Skeletal muscle tissue (tissue), 3 donors: ENCODE measurements at regions not wholly inside any gene's neighbourhood (a gene's known extent, or its start where the extent isn't known, plus 50 kb on each side); places are given as distances from the start of the nearest gene placed in this dataset.

Source experiments
- H3K27ac ChIP-seq: one replicate; pipeline ENCODE4 v1.7.0; 2013; ENCODE audit warnings: mild to moderate bottlenecking, low read depth, low read length, inconsistent platforms
- H3K27me3 ChIP-seq, 3 donors: one replicate each; pipeline ENCODE4 v1.7.0; 2013; ENCODE audit warnings: low read length in 3 of 3; ENCODE audit not compliant: control insufficient read depth in 3 of 3, insufficient read depth in 3 of 3
- H3K36me3 ChIP-seq, 3 donors: one replicate each; pipeline ENCODE4 v1.7.0; 2013; ENCODE audit warnings: low read length in 3 of 3; ENCODE audit not compliant: control insufficient read depth in 3 of 3, insufficient read depth in 3 of 3
- H3K4me1 ChIP-seq, 3 donors: one replicate each; pipeline ENCODE4 v1.7.0; 2013; ENCODE audit warnings: low read length in 3 of 3, mild to moderate bottlenecking in 3 of 3; ENCODE audit not compliant: control insufficient read depth in 3 of 3, insufficient read depth in 3 of 3
- H3K4me3 ChIP-seq, 3 donors: one replicate each; pipeline ENCODE4 v1.7.0; 2013; ENCODE audit warnings: low read length in 3 of 3
- H3K9ac ChIP-seq, 3 donors: one replicate each; pipeline ENCODE4 v1.7.0; 2013; ENCODE audit warnings: low read length in 3 of 3, mild to moderate bottlenecking in 3 of 3, moderate library complexity in 2 of 3, low read depth in 1 of 3
- H3K9me3 ChIP-seq, 3 donors: one replicate each; pipeline ENCODE4 v1.7.0; 2013; ENCODE audit warnings: low read length in 3 of 3; ENCODE audit not compliant: control insufficient read depth in 3 of 3
- donor health status: Osteomylitis.

DNA sequence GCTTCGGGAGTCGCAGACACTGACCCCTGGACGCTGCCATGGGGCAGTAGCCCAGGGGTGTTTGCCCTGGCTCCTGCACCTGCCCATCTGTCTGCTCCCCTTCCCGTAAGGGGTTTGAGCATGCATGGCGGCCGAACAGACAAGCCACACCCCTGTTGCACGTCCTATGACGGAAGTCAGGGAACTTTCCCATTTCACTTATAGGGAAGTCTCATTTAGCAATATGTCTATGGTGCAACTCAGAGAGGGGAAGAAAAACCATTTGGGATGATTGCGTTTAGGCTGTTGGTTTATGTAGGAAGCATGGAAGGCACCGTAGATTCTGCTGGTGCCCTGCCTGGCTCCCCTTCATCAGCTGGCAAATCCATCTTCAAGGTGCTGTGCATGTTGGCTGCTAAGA, 112.5 kb downstream of the HAPSTR1 start:
- Histone ChIP-seq H3K4me3 (no peak overlapping the region), H3K36me3 (no peaks in the 10 kb centered on the region), H3K9me3 (no peaks in the 10 kb centered on the region), H3K27ac (no peak overlapping the region), H3K9ac (no peak overlapping the region), H3K27me3 (no peaks in the 10 kb centered on the region), H3K4me1 (no peaks in the 10 kb centered on the region)

DNA sequence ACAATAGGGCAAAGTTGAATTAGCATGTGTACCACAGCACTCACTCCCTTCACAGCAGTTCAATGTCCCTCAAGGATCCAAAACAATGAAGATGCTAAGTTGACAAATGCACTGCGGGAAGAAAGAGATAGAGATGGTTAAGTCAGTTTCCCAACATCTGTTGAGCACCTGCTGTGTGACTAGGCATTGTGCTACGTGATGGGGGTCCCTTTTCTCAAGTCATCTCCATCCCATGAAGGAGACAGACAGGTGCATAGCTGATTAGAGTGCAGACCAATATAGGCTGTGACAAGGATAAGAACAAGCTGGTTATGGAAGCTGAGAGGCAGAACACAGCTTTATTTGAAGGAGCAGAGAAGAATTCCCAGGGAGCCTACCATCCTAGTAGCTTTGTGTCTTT, 114.2 kb downstream of the HAPSTR1 start:
- no peaks in the 10 kb centered on the region for H3K36me3 ChIP-seq
- no peak overlapping the region for H3K27ac ChIP-seq
- H3K4me3 ChIP-seq: no peak overlapping the region
- H3K4me1 ChIP-seq: no peaks in the 10 kb centered on the region
- H3K9ac ChIP-seq: no peak overlapping the region
- H3K27me3 ChIP-seq: no peaks in the 10 kb centered on the region
- H3K9me3 ChIP-seq: no peaks in the 10 kb centered on the region

- Histone ChIP-seq H3K4me1 (no peaks in the 10 kb centered on the region), H3K9me3 (no peaks in the 10 kb centered on the region), H3K36me3 (no peaks in the 10 kb centered on the region), H3K9ac (no peak overlapping the region), H3K27me3 (no peaks in the 10 kb centered on the region), H3K4me3 (no peak overlapping the region), H3K27ac (no peak overlapping the region)
Measured at GRCh38 chr16:9206156-9206555, 114.7 kb downstream of the HAPSTR1 start.

GRCh38 chr16:9212621-9213020, 121.2 kb downstream of the HAPSTR1 start:
- Histone ChIP-seq H3K27ac (no peak overlapping the region), H3K4me1 (no peaks in the 10 kb centered on the region), H3K36me3 (no peaks in the 10 kb centered on the region), H3K9me3 (peaks cover 0 to 3% (median 0%) of the 10 kb centered on the region in 3 donors), H3K4me3 (no peak overlapping the region), H3K27me3 (no peaks in the 10 kb centered on the region), H3K9ac (no peak overlapping the region)

- H3K9me3 ChIP-seq: peaks cover 0 to 3% (median 2%) of the 10 kb centered on the region in 3 donors
- no peak overlapping the region for H3K27ac ChIP-seq
- H3K4me3 ChIP-seq: no peak overlapping the region
- no peaks in the 10 kb centered on the region for H3K36me3 ChIP-seq
- no peaks in the 10 kb centered on the region for H3K4me1 ChIP-seq
- no peak overlapping the region for H3K9ac ChIP-seq
- no peaks in the 10 kb centered on the region for H3K27me3 ChIP-seq
Measured at GRCh38 chr16:9219813-9220212, 128.4 kb downstream of the HAPSTR1 start.

DNA sequence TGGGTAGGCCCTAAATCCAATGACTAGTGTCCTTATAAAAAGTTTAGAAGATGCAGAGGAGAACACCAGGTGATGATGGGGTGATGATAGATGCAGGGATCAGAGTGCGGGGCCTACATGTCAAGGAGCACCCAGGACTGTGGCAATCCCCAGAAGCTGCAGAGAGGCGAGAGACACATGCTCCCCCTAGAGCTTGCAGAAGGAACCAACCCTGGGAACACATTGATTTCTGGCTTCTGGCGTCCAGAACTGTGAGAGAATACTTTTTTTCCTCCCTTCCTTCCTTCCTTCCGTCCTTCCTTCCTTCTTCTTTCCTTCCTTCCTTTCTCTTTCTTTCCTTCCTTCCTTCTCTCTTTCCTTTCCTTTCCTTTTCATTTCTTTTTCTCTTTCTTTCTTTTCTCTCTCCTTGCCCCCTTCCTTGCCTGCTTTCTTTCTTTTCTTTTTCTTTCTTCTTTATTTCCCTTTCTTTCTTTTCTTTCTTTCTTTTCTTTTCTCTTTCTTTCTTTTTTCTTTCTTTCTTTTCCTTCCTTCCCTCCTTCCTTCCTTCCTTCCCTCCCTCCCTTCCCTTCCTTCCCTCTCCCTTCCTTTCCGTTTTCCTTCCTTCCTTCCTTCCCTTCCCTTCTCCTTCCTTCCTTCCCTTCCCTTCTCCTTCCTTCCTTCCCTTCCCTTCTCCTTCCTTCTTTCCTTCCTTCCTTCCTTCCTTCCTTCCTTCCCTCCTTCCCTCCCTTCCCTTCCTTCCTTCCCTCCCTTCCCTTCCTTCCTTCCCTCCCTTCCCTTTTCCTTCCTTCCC, 134.3 kb downstream of the HAPSTR1 start:
- H3K27me3 ChIP-seq: no peaks in the 10 kb centered on the region
- no peaks in the 10 kb centered on the region for H3K36me3 ChIP-seq
- H3K27ac ChIP-seq: no peak overlapping the region
- peaks cover 0 to 2% (median 0%) of the 10 kb centered on the region in 3 donors for H3K9me3 ChIP-seq
- no peak overlapping the region for H3K4me3 ChIP-seq
- no peaks in the 10 kb centered on the region for H3K4me1 ChIP-seq
- no peak overlapping the region for H3K9ac ChIP-seq

DNA sequence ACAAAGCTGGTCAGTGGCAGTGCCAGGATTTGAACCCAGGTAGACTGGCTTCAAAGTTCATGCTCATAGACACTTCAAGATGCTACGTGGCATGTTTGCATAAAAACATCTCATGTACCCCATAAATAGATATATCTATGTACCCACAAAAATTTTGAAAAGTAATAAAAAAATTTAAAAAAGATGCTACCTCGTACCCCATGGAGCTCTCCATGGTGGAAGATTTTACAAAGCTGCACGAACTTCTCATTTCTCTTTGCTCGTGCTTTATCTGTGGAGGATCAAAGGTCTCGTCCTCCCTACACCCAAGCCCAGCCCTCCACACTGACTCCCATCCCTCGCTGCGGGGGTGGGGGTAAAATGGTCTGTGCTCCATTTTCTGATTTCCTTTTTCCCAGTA, 135.5 kb downstream of the HAPSTR1 start:
- Histone ChIP-seq H3K27me3 (no peaks in the 10 kb centered on the region), H3K36me3 (no peaks in the 10 kb centered on the region), H3K27ac (no peak overlapping the region), H3K4me1 (no peaks in the 10 kb centered on the region), H3K4me3 (no peak overlapping the region), H3K9me3 (peaks cover 0 to 2% (median 0%) of the 10 kb centered on the region in 3 donors), H3K9ac (no peak overlapping the region)

DNA sequence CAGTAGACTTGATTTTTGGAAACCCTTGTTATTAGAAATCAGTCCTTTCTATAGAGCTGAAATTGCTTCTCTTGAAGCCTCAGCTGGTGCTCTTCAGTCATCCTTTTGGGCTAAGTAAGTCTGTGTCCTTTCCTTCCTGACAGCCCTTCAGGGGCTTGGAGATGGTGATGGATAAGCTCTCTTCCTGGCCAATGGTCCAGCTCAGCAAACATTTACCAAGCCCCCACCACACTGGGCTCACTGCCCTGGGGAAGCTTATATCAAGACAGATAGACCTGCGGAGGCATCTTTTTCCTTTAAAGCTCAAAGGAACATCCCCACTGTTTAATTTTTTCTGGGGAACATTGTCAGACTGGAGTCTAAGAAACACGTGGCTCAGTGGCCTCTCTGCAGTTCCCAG, 139.6 kb downstream of the HAPSTR1 start:
- H3K4me3 ChIP-seq: no peak overlapping the region
- no peak overlapping the region for H3K9ac ChIP-seq
- H3K9me3 ChIP-seq: no peaks in the 10 kb centered on the region
- no peaks in the 10 kb centered on the region for H3K36me3 ChIP-seq
- no peaks in the 10 kb centered on the region for H3K27me3 ChIP-seq
- no peaks in the 10 kb centered on the region for H3K4me1 ChIP-seq
- H3K27ac ChIP-seq: no peak overlapping the region

- Histone ChIP-seq H3K9me3 (no peaks in the 10 kb centered on the region), H3K4me3 (no peak overlapping the region), H3K27me3 (no peaks in the 10 kb centered on the region), H3K4me1 (no peaks in the 10 kb centered on the region), H3K9ac (no peak overlapping the region), H3K27ac (no peak overlapping the region), H3K36me3 (no peaks in the 10 kb centered on the region)
Measured at GRCh38 chr16:9232102-9232770, 140.8 kb downstream of the HAPSTR1 start.

GRCh38 chr16:9235867-9236266, 144.4 kb downstream of the HAPSTR1 start:
- H3K27me3 ChIP-seq: no peaks in the 10 kb centered on the region
- H3K9me3 ChIP-seq: peaks cover 0 to 3% (median 0%) of the 10 kb centered on the region in 3 donors
- no peak overlapping the region for H3K9ac ChIP-seq
- no peaks in the 10 kb centered on the region for H3K36me3 ChIP-seq
- no peak overlapping the region for H3K27ac ChIP-seq
- no peaks in the 10 kb centered on the region for H3K4me1 ChIP-seq
- H3K4me3 ChIP-seq: no peak overlapping the region
